HCT116 (cell line): ENCODE measurements at regions not wholly inside any gene's neighbourhood (a gene's known extent, or its start where the extent isn't known, plus 50 kb on each side); places are given as distances from the start of the nearest gene placed in this dataset.

Experiments used
- ATAC-seq: fragments of 200-7000 bp; cut with Tn5 transposase; 2 replicates; pipeline ENCODE4 v1.9.1; 2020; ENCODE audit warnings: mild to moderate bottlenecking, moderate library complexity
- BruUV-seq: library from RNA; stranded (reverse); fragments of 400-500 nt; replicated peaks from 2 replicates; lab custom pipeline; 2021; lab: Mats Ljungman, UMichigan
- CTCF ChIA-PET: fragments of 300-600 bp; sonication (Branson Sonifier 250); formaldehyde crosslinking; loops from one replicate; lab custom pipeline; 2021; ENCODE audit warnings: antibody characterized with exemption; lab: Charles Lee
- POLR2A ChIA-PET: fragments of 300-600, 350-600 bp; sonication (Branson Sonifier 250); formaldehyde crosslinking; loops from one replicate; lab custom pipeline; 2021; ENCODE audit warnings: antibody characterized with exemption; lab: Charles Lee
- RAD21 ChIA-PET, 2 experiments: fragments of 300-600 bp; sonication (Branson Sonifier 250); formaldehyde crosslinking; loops; one replicate each; lab custom pipeline; 2023; ENCODE audit warnings: low total read pairs in 2 of 2; ENCODE audit not compliant: uncharacterized antibody in 2 of 2, unreplicated experiment in 2 of 2, low non-redundant PET in 1 of 2; lab: Charles Lee
- DNase-seq: peaks from one replicate; pipeline ENCODE4 v3.0.0-alpha.2; 2010; ENCODE audit warnings: low read depth, low spot score
- H2AFZ ChIP-seq: fragments of 200-600 bp; shearing (Covaris generic), sonication (generic); 2 replicates; pipeline ENCODE4 v1.6.1; 2017; ENCODE audit warnings: low read depth, mixed run types, mixed read lengths, antibody characterized with exemption, low read length; ENCODE audit not compliant: poor library complexity, severe bottlenecking
- H3K27ac ChIP-seq: 2 replicates; pipeline ENCODE4 v1.5.1; 2012; ENCODE audit warnings: low read depth, low read length
- H3K27me3 ChIP-seq: fragments of 200-600 bp; sonication (generic); 2 replicates; pipeline ENCODE4 v1.6.1; 2016; ENCODE audit warnings: mixed run types, low read length, mixed read lengths; ENCODE audit not compliant: insufficient read depth
- H3K36me3 ChIP-seq, 2 experiments: fragments of 200-500 bp in 1 of 2; fragments of 200-600 bp in 1 of 2; sonication (Bioruptor generic) in 1 of 2; sonication (generic) in 1 of 2; 2 replicates each; pipeline versions ENCODE4 v1.5.1 to v1.6.1; 2014 to 2016; ENCODE audit warnings: low read length in 2 of 2, inconsistent platforms in 1 of 2, mixed read lengths in 1 of 2, mixed run types in 1 of 2; ENCODE audit not compliant: insufficient read depth in 2 of 2, control insufficient read depth in 1 of 2
- H3K4me1 ChIP-seq, 2 experiments: fragments of 200-600 bp in 1 of 2; sonication (generic) in 1 of 2; 2 replicates each; pipeline versions ENCODE4 v1.5.1 to v1.6.1; 2012 to 2017; ENCODE audit warnings: low read length in 2 of 2, inconsistent platforms in 1 of 2, mild to moderate bottlenecking in 1 of 2, mixed read lengths in 1 of 2, mixed run types in 1 of 2, moderate library complexity in 1 of 2; ENCODE audit not compliant: insufficient read depth in 2 of 2, control insufficient read depth in 1 of 2
- H3K4me2 ChIP-seq: fragments of 200-600 bp; sonication (generic); 2 replicates; pipeline ENCODE4 v1.6.1; 2017; ENCODE audit warnings: mixed run types, low read length, mixed read lengths
- H3K4me3 ChIP-seq, 2 experiments: fragments of 200-600 bp in 1 of 2; sonication (generic) in 1 of 2; replicated peaks in 1 of 2; 2 replicates each; pipeline ENCODE4 v1.5.1; 2011 to 2016; ENCODE audit warnings: low read length in 2 of 2, control low read depth in 1 of 2, low read depth in 1 of 2, mild to moderate bottlenecking in 1 of 2, mixed read lengths in 1 of 2, mixed run types in 1 of 2
- H3K79me2 ChIP-seq: fragments of 200-600 bp; sonication (generic); 2 replicates; pipeline ENCODE4 v1.6.1; 2017; ENCODE audit warnings: mild to moderate bottlenecking, mixed run types, low read length, moderate library complexity, mixed read lengths; ENCODE audit not compliant: insufficient read depth
- H3K9ac ChIP-seq: fragments of 200-600 bp; sonication (generic); 2 replicates; pipeline ENCODE4 v1.6.1; 2016; ENCODE audit warnings: low read length, mixed read lengths
- H3K9me2 ChIP-seq: fragments of 200-600 bp; sonication (generic), shearing (Covaris generic); 2 replicates; pipeline ENCODE4 v1.6.1; 2017; ENCODE audit warnings: mixed run types, mild to moderate bottlenecking, moderate library complexity; ENCODE audit not compliant: insufficient read depth
- H3K9me3 ChIP-seq, 2 experiments: fragments of 200-500 bp in 1 of 2; fragments of 200-600 bp in 1 of 2; sonication (Bioruptor generic) in 1 of 2; sonication (generic) in 1 of 2; 2 replicates each; pipeline ENCODE4 v1.6.1; 2014 to 2017; ENCODE audit warnings: low read length in 2 of 2, mixed read lengths in 2 of 2, inconsistent platforms in 1 of 2, low read depth in 1 of 2, mild to moderate bottlenecking in 1 of 2, mixed run types in 1 of 2, moderate library complexity in 1 of 2; ENCODE audit not compliant: control insufficient read depth in 1 of 2, insufficient read depth in 1 of 2
- H4K20me1 ChIP-seq: fragments of 200-600 bp; sonication (generic), shearing (Covaris generic); 2 replicates; pipeline ENCODE4 v1.6.1; 2017; ENCODE audit warnings: mixed run types, mild to moderate bottlenecking, moderate library complexity; ENCODE audit not compliant: insufficient read depth
- CEBPB ChIP-seq: IDR thresholded peaks from 2 replicates; pipeline ENCODE4 v1.6.1; 2012; ENCODE audit warnings: low read depth
- ELF1 ChIP-seq: IDR thresholded peaks from 2 replicates; pipeline ENCODE4 v1.6.1; 2012; ENCODE audit warnings: low read depth, borderline replicate concordance
- EZH2 ChIP-seq: fragments of 200-600 bp; sonication (generic); IDR thresholded peaks from 2 replicates; pipeline ENCODE4 v1.6.1; 2017; ENCODE audit warnings: antibody characterized with exemption, mixed run types
- EZH2phosphoT487 ChIP-seq: fragments of 200-600 bp; IDR thresholded peaks from 2 replicates; pipeline ENCODE4 v1.6.1; 2018; ENCODE audit warnings: antibody characterized with exemption, borderline replicate concordance
- POLR2A ChIP-seq: IDR thresholded peaks from 2 replicates; pipeline ENCODE4 v1.7.0; 2011; ENCODE audit warnings: borderline replicate concordance; ENCODE audit not compliant: insufficient read depth, insufficient read length; ENCODE audit errors: extremely low read depth
- SP1 ChIP-seq: IDR thresholded peaks from 2 replicates; pipeline ENCODE4 v1.6.1; 2012; ENCODE audit warnings: low read depth
- TCF7L2 ChIP-seq: IDR thresholded peaks from 2 replicates; pipeline ENCODE4 v1.7.0; 2011; ENCODE audit warnings: borderline replicate concordance, inconsistent platforms; ENCODE audit not compliant: insufficient read depth, insufficient read length; ENCODE audit errors: extremely low read depth
- intact Hi-C: fragments of 100-400 bp; cut with micrococcal nuclease; formaldehyde crosslinking; loops from 2 replicates; pipeline ENCODE4 v1.10.0; 2022
- TF ChIP-seq, protein P1 (sequence below): IDR thresholded peaks from 2 replicates; pipeline ENCODE4 v1.6.1; 2012
- TF ChIP-seq, protein P2 (sequence below), 3 experiments: fragments of 200-600 bp in 1 of 3; sonication (generic) in 1 of 3; IDR thresholded peaks in 2 of 3; conservative IDR thresholded peaks in 1 of 3; 2 replicates each; pipeline ENCODE4 v1.5.1; 2012 to 2017; ENCODE audit warnings: low read depth in 2 of 3, low read length in 2 of 3, antibody characterized with exemption in 1 of 3, borderline replicate concordance in 1 of 3, control low read depth in 1 of 3, mild to moderate bottlenecking in 1 of 3, mixed read lengths in 1 of 3, mixed run types in 1 of 3, moderate library complexity in 1 of 3; ENCODE audit not compliant: insufficient read depth in 1 of 3
- TF ChIP-seq, protein P3 (sequence below): IDR thresholded peaks from 2 replicates; pipeline ENCODE4 v1.6.1; 2012

DNA sequence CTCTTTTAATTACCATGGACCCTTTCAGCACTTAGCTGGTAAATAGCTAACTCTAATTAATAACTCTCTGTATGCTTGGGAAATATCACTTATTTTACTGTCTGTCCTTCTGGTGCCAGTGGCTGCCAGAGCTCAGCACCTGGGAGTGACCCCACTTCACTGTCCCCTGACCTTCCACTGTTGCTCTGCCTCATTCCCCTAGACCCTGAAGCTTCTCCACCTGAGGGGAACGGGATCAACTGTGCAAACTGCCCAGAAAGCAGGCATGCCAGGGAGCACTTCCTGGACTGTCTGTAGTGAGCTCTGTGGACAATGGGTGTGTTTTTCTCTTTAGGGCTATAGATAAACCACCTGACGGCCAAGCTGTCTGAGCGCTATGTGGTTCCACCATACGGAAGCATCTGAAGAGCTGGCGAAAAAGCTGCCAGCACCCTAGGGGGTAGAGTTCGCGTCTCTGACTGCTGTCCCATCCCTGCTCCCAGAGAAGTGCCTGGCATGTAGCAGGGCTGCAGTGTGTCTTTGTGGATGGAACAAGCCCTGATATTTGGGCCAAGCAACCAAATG, 106.3 kb upstream of the FOXA2 start:
- CTCF ChIA-PET = interaction anchor here (0.6 to 4.6 kb wide), 9 partner anchors 16 to 660 kb away, joined by 3 to 70 read pairs (median 18); partner anchors contain the start of genes NXT1 and THBD
- BruUV-seq = no TSS peak
- ATAC-seq (no peak), DNase-seq (no peak)
- H3K27me3 ChIP-seq = no peaks in the 10 kb centered on the region
- H3K79me2 ChIP-seq = no peaks in the 10 kb centered on the region
- intact Hi-C loops = loop anchor here (1.0 to 5.0 kb wide), 7 partner anchors 284 to 650 kb away; no protein-coding TSS in a partner anchor
- TF ChIP-seq CEBPB = no peak
- TF ChIP-seq, protein P1, sequence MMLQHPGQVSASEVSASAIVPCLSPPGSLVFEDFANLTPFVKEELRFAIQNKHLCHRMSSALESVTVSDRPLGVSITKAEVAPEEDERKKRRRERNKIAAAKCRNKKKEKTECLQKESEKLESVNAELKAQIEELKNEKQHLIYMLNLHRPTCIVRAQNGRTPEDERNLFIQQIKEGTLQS = no peak
- TF ChIP-seq TCF7L2 = no peak
- TF ChIP-seq, protein P2, sequence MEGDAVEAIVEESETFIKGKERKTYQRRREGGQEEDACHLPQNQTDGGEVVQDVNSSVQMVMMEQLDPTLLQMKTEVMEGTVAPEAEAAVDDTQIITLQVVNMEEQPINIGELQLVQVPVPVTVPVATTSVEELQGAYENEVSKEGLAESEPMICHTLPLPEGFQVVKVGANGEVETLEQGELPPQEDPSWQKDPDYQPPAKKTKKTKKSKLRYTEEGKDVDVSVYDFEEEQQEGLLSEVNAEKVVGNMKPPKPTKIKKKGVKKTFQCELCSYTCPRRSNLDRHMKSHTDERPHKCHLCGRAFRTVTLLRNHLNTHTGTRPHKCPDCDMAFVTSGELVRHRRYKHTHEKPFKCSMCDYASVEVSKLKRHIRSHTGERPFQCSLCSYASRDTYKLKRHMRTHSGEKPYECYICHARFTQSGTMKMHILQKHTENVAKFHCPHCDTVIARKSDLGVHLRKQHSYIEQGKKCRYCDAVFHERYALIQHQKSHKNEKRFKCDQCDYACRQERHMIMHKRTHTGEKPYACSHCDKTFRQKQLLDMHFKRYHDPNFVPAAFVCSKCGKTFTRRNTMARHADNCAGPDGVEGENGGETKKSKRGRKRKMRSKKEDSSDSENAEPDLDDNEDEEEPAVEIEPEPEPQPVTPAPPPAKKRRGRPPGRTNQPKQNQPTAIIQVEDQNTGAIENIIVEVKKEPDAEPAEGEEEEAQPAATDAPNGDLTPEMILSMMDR (IDR thresholded peaks at IDR 0.05 in 2 of 3, conservative IDR thresholded peaks at IDR 0.05 in 1 of 3; ENCODE audit: borderline replicate concordance in 1 of 3, insufficient read depth in 1 of 3, low read depth in 2 of 3, low read length in 2 of 3) = no peak
- no peak for TF ChIP-seq ELF1
- no peak for TF ChIP-seq SP1
- TF ChIP-seq EZH2 = no peak
- TF ChIP-seq, protein P3, sequence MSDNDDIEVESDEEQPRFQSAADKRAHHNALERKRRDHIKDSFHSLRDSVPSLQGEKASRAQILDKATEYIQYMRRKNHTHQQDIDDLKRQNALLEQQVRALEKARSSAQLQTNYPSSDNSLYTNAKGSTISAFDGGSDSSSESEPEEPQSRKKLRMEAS = no peak
- TF ChIP-seq POLR2A = no peak
- TF ChIP-seq EZH2phosphoT487 = no peak
- no peak overlapping the region for H3K27ac ChIP-seq
- no peak overlapping the region for H3K4me3 ChIP-seq
- no peak overlapping the region for H2AFZ ChIP-seq
- H3K4me1 ChIP-seq = peaks cover 5 to 12% of the 10 kb centered on the region in 2 experiments; a peak in 3 of 4 replicates
- H3K9me2 ChIP-seq = no peaks in the 10 kb centered on the region
- no peak overlapping the region for H3K4me2 ChIP-seq
- POLR2A ChIA-PET = no interaction called here
- no peaks in the 10 kb centered on the region for H4K20me1 ChIP-seq
- no peak overlapping the region for H3K9ac ChIP-seq
- no peaks in the 10 kb centered on the region for H3K9me3 ChIP-seq
- RAD21 ChIA-PET = interaction anchor here in 1 of 2 experiments (1.5 to 3.3 kb wide), 3 partner anchors 161 to 650 kb away, joined by 3 to 12 read pairs (median 9); no protein-coding TSS in a partner anchor
- H3K36me3 ChIP-seq = no peaks in the 10 kb centered on the region
